ENCODE measurements at regions not wholly inside any gene's neighbourhood (a gene's known extent, or its start where the extent isn't known, plus 50 kb on each side); places are given as distances from the start of the nearest gene placed in this dataset.

GRCh38 chr15:47565949-47566348, 151.4 kb upstream of the SEMA6D start:
- Histone ChIP-seq H3K36me3 (replicated peaks in 1 of 2; ENCODE audit: control extremely low read depth in 1 of 2, control insufficient read depth in 1 of 2, extremely low read depth in 1 of 2, insufficient read depth in 2 of 2, low read length in 1 of 2) (no peaks in the 10 kb centered on the region), H3K9ac (ENCODE audit: low read length) (no peak overlapping the region), H2AFZ (ENCODE audit: insufficient read depth, low read depth, low read length, poor library complexity, severe bottlenecking) (no peak overlapping the region), H3K4me3 (ENCODE audit: control extremely low read depth in 1 of 5, extremely low read depth in 1 of 5, insufficient read depth in 1 of 5, low read depth in 2 of 5, low read length in 4 of 5) (no peak overlapping the region), H3K9me3 (ENCODE audit: control extremely low read depth in 1 of 3, control insufficient read depth in 2 of 3, insufficient read depth in 1 of 3, low read length in 2 of 3) (peaks cover 1 to 3% (median 2%) of the 10 kb centered on the region in 3 donors), H3K27me3 (replicated peaks in 1 of 4; ENCODE audit: control extremely low read depth in 1 of 4, control insufficient read depth in 3 of 4, insufficient read depth in 4 of 4, low read length in 3 of 4) (no peaks in the 10 kb centered on the region), H3K79me2 (ENCODE audit: control insufficient read depth, insufficient read depth, low read length) (no peaks in the 10 kb centered on the region), H3K4me1 (ENCODE audit: control insufficient read depth in 2 of 2, insufficient read depth in 2 of 2, low read length in 2 of 2) (no peaks in the 10 kb centered on the region), H3K4me2 (replicated peaks; ENCODE audit: low read depth, low read length, poor library complexity, severe bottlenecking) (no peak overlapping the region), H3K27ac (ENCODE audit: low read length in 2 of 2) (no peak overlapping the region), H4K20me1 (ENCODE audit: control insufficient read depth, insufficient read depth, low read length, poor library complexity, severe bottlenecking) (no peaks in the 10 kb centered on the region)
- DNase-seq (no peak), ATAC-seq (ENCODE audit: low read depth) (no peak)
- Mint-ChIP-seq H3K9me3 (ENCODE audit: insufficient read depth) (no peaks in the 10 kb centered on the region), H3K27ac (no peak overlapping the region), H3K27me3 (no peaks in the 10 kb centered on the region), H3K4me3 (no peak overlapping the region), H3K4me1 (no peaks in the 10 kb centered on the region)
- intact Hi-C loops (cut with micrococcal nuclease) = no loop called here
- TF ChIP-seq EZH2 (IDR thresholded peaks at IDR 0.05; ENCODE audit: borderline replicate concordance, insufficient read depth, low read depth, low read length, poor library complexity, severe bottlenecking) = no peak
- TF ChIP-seq, protein P1, sequence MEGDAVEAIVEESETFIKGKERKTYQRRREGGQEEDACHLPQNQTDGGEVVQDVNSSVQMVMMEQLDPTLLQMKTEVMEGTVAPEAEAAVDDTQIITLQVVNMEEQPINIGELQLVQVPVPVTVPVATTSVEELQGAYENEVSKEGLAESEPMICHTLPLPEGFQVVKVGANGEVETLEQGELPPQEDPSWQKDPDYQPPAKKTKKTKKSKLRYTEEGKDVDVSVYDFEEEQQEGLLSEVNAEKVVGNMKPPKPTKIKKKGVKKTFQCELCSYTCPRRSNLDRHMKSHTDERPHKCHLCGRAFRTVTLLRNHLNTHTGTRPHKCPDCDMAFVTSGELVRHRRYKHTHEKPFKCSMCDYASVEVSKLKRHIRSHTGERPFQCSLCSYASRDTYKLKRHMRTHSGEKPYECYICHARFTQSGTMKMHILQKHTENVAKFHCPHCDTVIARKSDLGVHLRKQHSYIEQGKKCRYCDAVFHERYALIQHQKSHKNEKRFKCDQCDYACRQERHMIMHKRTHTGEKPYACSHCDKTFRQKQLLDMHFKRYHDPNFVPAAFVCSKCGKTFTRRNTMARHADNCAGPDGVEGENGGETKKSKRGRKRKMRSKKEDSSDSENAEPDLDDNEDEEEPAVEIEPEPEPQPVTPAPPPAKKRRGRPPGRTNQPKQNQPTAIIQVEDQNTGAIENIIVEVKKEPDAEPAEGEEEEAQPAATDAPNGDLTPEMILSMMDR (IDR thresholded peaks at IDR 0.05) = no peak
- CTCF ChIA-PET = no interaction called here
- 100% methylated on average over 1 of the region's 3 CpGs for WGBS (ENCODE audit: insufficient coverage)
- POLR2A ChIA-PET = no interaction called here

GRCh38 chr15:47566610-47567009, 150.7 kb upstream of the SEMA6D start:
- no peaks in the 10 kb centered on the region for H3K36me3 ChIP-seq (replicated peaks in 1 of 2; ENCODE audit: control extremely low read depth in 1 of 2, control insufficient read depth in 1 of 2, extremely low read depth in 1 of 2, insufficient read depth in 2 of 2, low read length in 1 of 2)
- Mint-ChIP-seq H3K27me3 (no peaks in the 10 kb centered on the region), H3K4me3 (no peak overlapping the region), H3K9me3 (ENCODE audit: insufficient read depth) (no peaks in the 10 kb centered on the region), H3K4me1 (no peaks in the 10 kb centered on the region), H3K27ac (no peak overlapping the region)
- ChIA-PET POLR2A (no interaction called here), CTCF (no interaction called here)
- no peak overlapping the region for H2AFZ ChIP-seq (ENCODE audit: insufficient read depth, low read depth, low read length, poor library complexity, severe bottlenecking)
- no peaks in the 10 kb centered on the region for H3K4me1 ChIP-seq (ENCODE audit: control insufficient read depth in 2 of 2, insufficient read depth in 2 of 2, low read length in 2 of 2)
- no peaks in the 10 kb centered on the region for H3K27me3 ChIP-seq (replicated peaks in 1 of 4; ENCODE audit: control extremely low read depth in 1 of 4, control insufficient read depth in 3 of 4, insufficient read depth in 4 of 4, low read length in 3 of 4)
- no peaks in the 10 kb centered on the region for H3K79me2 ChIP-seq (ENCODE audit: control insufficient read depth, insufficient read depth, low read length)
- no peaks in the 10 kb centered on the region for H4K20me1 ChIP-seq (ENCODE audit: control insufficient read depth, insufficient read depth, low read length, poor library complexity, severe bottlenecking)
- ATAC-seq (ENCODE audit: low read depth) (no peak), DNase-seq (no peak)
- H3K9me3 ChIP-seq (ENCODE audit: control extremely low read depth in 1 of 3, control insufficient read depth in 2 of 3, insufficient read depth in 1 of 3, low read length in 2 of 3) = peaks cover 0 to 3% (median 0%) of the 10 kb centered on the region in 3 donors
- 94% methylated on average over 6 of the region's 6 CpGs for WGBS (ENCODE audit: insufficient coverage)
- no peak overlapping the region for H3K27ac ChIP-seq (ENCODE audit: low read length in 2 of 2)
- intact Hi-C loops (cut with micrococcal nuclease) = no loop called here
- no peak overlapping the region for H3K4me2 ChIP-seq (replicated peaks; ENCODE audit: low read depth, low read length, poor library complexity, severe bottlenecking)
- no peak overlapping the region for H3K4me3 ChIP-seq (ENCODE audit: control extremely low read depth in 1 of 5, extremely low read depth in 1 of 5, insufficient read depth in 1 of 5, low read depth in 2 of 5, low read length in 4 of 5)
- TF ChIP-seq EZH2 (IDR thresholded peaks at IDR 0.05; ENCODE audit: borderline replicate concordance, insufficient read depth, low read depth, low read length, poor library complexity, severe bottlenecking) = no peak
- TF ChIP-seq, protein P1 (IDR thresholded peaks at IDR 0.05) = no peak
- H3K9ac ChIP-seq (ENCODE audit: low read length) = no peak overlapping the region

Data from B cell (primary cell).